Heart right ventricle (tissue), 16 donors: ENCODE measurements at regions not wholly inside any gene's neighbourhood (a gene's known extent, or its start where the extent isn't known, plus 50 kb on each side); places are given as distances from the start of the nearest gene placed in this dataset.

Source experiments
- ATAC-seq, 8 donors: fragments of 200-7000 bp; cut with Tn5 transposase; one replicate each; pipeline ENCODE4 v1.9.1; 2020; ENCODE audit warnings: mild to moderate bottlenecking in 8 of 8, moderate library complexity in 8 of 8, moderate number of reproducible peaks in 1 of 8
- DNase-seq, 2 donors: peaks; one replicate each; pipeline ENCODE4 v3.0.0-alpha.2; 2020
- H3K27ac ChIP-seq, 10 donors: fragments of 200-600 bp; sonication (generic) in 2 of 10; one replicate each; pipeline versions ENCODE4 v1.5.0 to v1.8.0; 2020 to 2022; ENCODE audit warnings: mild to moderate bottlenecking in 3 of 10
- H3K27me3 ChIP-seq, 7 donors: fragments of 200-600 bp; one replicate each; pipeline ENCODE4 v1.8.0; 2021 to 2022; ENCODE audit warnings: mild to moderate bottlenecking in 2 of 7
- H3K36me3 ChIP-seq, 9 donors: fragments of 200-600 bp; sonication (generic) in 1 of 9; one replicate each; pipeline versions ENCODE4 v1.5.0 to v1.8.0; 2020 to 2022; ENCODE audit warnings: mild to moderate bottlenecking in 2 of 9
- H3K4me1 ChIP-seq, 9 donors: fragments of 200-600 bp; sonication (generic) in 1 of 9; one replicate each; pipeline versions ENCODE4 v1.5.0 to v1.8.0; 2020 to 2022; ENCODE audit warnings: mild to moderate bottlenecking in 4 of 9
- H3K4me3 ChIP-seq, 10 donors: fragments of 200-600 bp; sonication (generic) in 2 of 10; one replicate each; pipeline versions ENCODE4 v1.5.0 to v1.8.0; 2020 to 2022; ENCODE audit warnings: mild to moderate bottlenecking in 7 of 10, moderate library complexity in 2 of 10
- H3K9me3 ChIP-seq, 11 donors: fragments of 200-600 bp in 10 of 11; sonication (generic) in 2 of 11; one replicate each; pipeline versions ENCODE4 v1.5.0 to v1.8.0; 2013 to 2022; ENCODE audit warnings: mild to moderate bottlenecking in 2 of 11, control low read depth in 1 of 11, moderate library complexity in 1 of 11
- CTCF ChIP-seq, 9 donors: fragments of 200-600 bp; sonication (generic) in 2 of 9; IDR thresholded peaks; one replicate each; pipeline versions ENCODE4 v1.5.0 to v1.8.0; 2021 to 2022; ENCODE audit warnings: antibody characterized with exemption in 9 of 9, mild to moderate bottlenecking in 5 of 9, moderate library complexity in 1 of 9
- WGBS, 2 donors: extraction: QIAGEN DNeasy Blood & Tissue Kit; methylation state at CpG; one replicate each; pipeline ENCODE4 v1.1.7; 2013; ENCODE audit warnings: inconsistent platforms in 1 of 2; 5-methylcytosine and 5-hydroxymethylcytosine counted together
- intact Hi-C, 10 donors: fragments of 100-400 bp; cut with DNase I; formaldehyde crosslinking; loops; one replicate each; pipeline versions ENCODE4 v1.11.1 to v1.14.2; 2022
- donor health status: Arrhythmogenic right ventricular cardiomyopathy.
- donor health status: ischemic (EF 13 %, LVEDD 7.1; RV severe dilation, severe dysfunction).
- donor health status: healthy with polysubstance abuse.
- donor health status: DM: no; HTN: yes; CAD: no.
- donor health status: DM: no; HTN: no; CAD: no.
- donor health status: ischemic (EF 25% LVEDD 6.9; RV normal size, moderate dysfunction).
- donor health status: ischemic (EF 25% LVEDD 5.7; RV mildly dilated, moderate dysfunction).
- donor health status: healthy.
- donor health status: DM: yes; HTN: yes; CAD: no.
- donor health status: Ischemic cardiomyopathy.
- donor health status: ischemic (EF 35%, LVEDD 5.7; RV mildly dilated, moderate dysfunction).
- donor health status: nonischemic (EF 11% LVEDD 7.7; RV severe dilation, severe dysfunction).
- donor health status: DM: yes; HTN: yes; CAD: no.
- donor health status: PGD.
- donor health status: ischemic (EF 29% LVEDD 5.4; RV normal size, mild dysfunction).
- donor health status: nonischemic (EF 23%, LVEDD 6.1; RV moderate dilation, normal function).

- TF ChIP-seq CTCF (IDR thresholded peaks at IDR 0.05) = no peak
- Histone ChIP-seq H3K4me3 (no peak overlapping the region), H3K27ac (no peak overlapping the region), H3K9me3 (peaks cover 0 to 6% (median 0%) of the 10 kb centered on the region in 11 donors), H3K4me1 (no peaks in the 10 kb centered on the region), H3K27me3 (no peaks in the 10 kb centered on the region), H3K36me3 (no peaks in the 10 kb centered on the region)
- no peak for ATAC-seq
- intact Hi-C loops = loop anchor here in 1 of 10 donors (10.0 kb wide), 1 partner anchor 60 kb away; no protein-coding TSS in a partner anchor
- DNase-seq = no peak
These were observed 722.2 kb upstream of the PTPRD start for GRCh38 chr9:11335011-11335410.

- Histone ChIP-seq H3K27me3 (no peaks in the 10 kb centered on the region), H3K9me3 (no peaks in the 10 kb centered on the region), H3K27ac (no peak overlapping the region), H3K4me1 (no peaks in the 10 kb centered on the region), H3K4me3 (no peak overlapping the region), H3K36me3 (no peaks in the 10 kb centered on the region)
- 90 to 94% methylated on average over 1 of the region's 1 CpG for WGBS, 2 donors
- ATAC-seq = no peak
- no peak for TF ChIP-seq CTCF (IDR thresholded peaks at IDR 0.05)
- DNase-seq = no peak
- intact Hi-C loops = loop anchor here in 1 of 10 donors (10.0 kb wide), 1 partner anchor 57 kb away; no protein-coding TSS in a partner anchor
These were observed 725.3 kb upstream of the PTPRD start for GRCh38 chr9:11338130-11338529.

- Histone ChIP-seq H3K4me3 (no peak overlapping the region), H3K36me3 (no peaks in the 10 kb centered on the region), H3K27me3 (no peaks in the 10 kb centered on the region), H3K27ac (no peak overlapping the region), H3K4me1 (no peaks in the 10 kb centered on the region), H3K9me3 (no peaks in the 10 kb centered on the region)
- no peak for TF ChIP-seq CTCF (IDR thresholded peaks at IDR 0.05)
- 61 to 69% methylated on average over 1 of the region's 1 CpG for WGBS, 2 donors
- DNase-seq (no peak), ATAC-seq (no peak)
- intact Hi-C loops = no loop called here
These were observed 727.9 kb upstream of the PTPRD start for GRCh38 chr9:11340654-11341053.

DNA sequence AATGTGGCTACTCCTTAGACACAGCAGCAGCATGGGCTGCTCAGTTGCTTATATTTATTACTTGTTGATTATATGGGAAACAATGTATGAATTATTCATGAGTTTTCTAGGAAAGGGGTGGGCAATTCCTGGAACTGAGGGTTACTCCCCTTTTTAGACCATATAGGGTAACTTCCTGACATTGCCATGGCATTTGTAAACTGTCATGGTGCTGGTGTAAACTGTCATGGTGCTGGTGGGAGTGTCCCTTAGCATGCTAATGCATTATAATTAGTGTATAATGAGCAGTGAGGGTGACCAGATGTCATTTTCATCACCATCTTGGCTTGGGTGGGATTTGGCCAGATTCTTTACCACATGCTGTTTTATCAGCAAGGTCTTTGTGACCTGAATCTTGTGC, 734.6 kb upstream of the PTPRD start:
- no peak overlapping the region for H3K27ac ChIP-seq
- DNase-seq (no peak), ATAC-seq (no peak)
- intact Hi-C loops = no loop called here
- no peaks in the 10 kb centered on the region for H3K36me3 ChIP-seq
- no peaks in the 10 kb centered on the region for H3K27me3 ChIP-seq
- no peaks in the 10 kb centered on the region for H3K4me1 ChIP-seq
- H3K9me3 ChIP-seq = peaks cover 0 to 5% (median 0%) of the 10 kb centered on the region in 11 donors
- TF ChIP-seq CTCF (IDR thresholded peaks at IDR 0.05) = no peak
- no peak overlapping the region for H3K4me3 ChIP-seq

- no peak for TF ChIP-seq CTCF (IDR thresholded peaks at IDR 0.05)
- ATAC-seq (no peak), DNase-seq (no peak)
- no peak overlapping the region for H3K27ac ChIP-seq
- 73 to 81% methylated on average over 5 of the region's 5 CpGs for WGBS, 2 donors
- H3K9me3 ChIP-seq = peaks cover 0 to 5% (median 0%) of the 10 kb centered on the region in 11 donors
- no peaks in the 10 kb centered on the region for H3K4me1 ChIP-seq
- intact Hi-C loops = no loop called here
- H3K36me3 ChIP-seq = no peaks in the 10 kb centered on the region
- no peaks in the 10 kb centered on the region for H3K27me3 ChIP-seq
- no peak overlapping the region for H3K4me3 ChIP-seq
These were observed 735.6 kb upstream of the PTPRD start for GRCh38 chr9:11348366-11348765.
